GM23248 (cell line): ENCODE measurements at regions not wholly inside any gene's neighbourhood (a gene's known extent, or its start where the extent isn't known, plus 50 kb on each side); places are given as distances from the start of the nearest gene placed in this dataset.

Source experiments
- EZH2 ChIP-seq: fragments of 200-600 bp; sonication (generic); IDR thresholded peaks from 2 replicates; pipeline ENCODE4 v1.6.1; 2018; ENCODE audit warnings: antibody characterized with exemption, mild to moderate bottlenecking; ENCODE audit not compliant: insufficient read depth, poor library complexity, severe bottlenecking
- EZH2phosphoT487 ChIP-seq: fragments of 200-600 bp; sonication (generic); IDR thresholded peaks from 2 replicates; pipeline ENCODE4 v1.6.1; 2018; ENCODE audit warnings: antibody characterized with exemption, moderate library complexity, mild to moderate bottlenecking, low read depth; ENCODE audit not compliant: insufficient read depth

GRCh38 chr13:21834521-21834920, 163.6 kb downstream of the FGF9 start:
- TF ChIP-seq EZH2, result no peak
- no peak for TF ChIP-seq EZH2phosphoT487
